A549 (cell line): ENCODE measurements at regions not wholly inside any gene's neighbourhood (a gene's known extent, or its start where the extent isn't known, plus 50 kb on each side); places are given as distances from the start of the nearest gene placed in this dataset.

Experiments used
- CBX2 ChIP-seq: fragments of 200-600 bp; sonication (generic); IDR thresholded peaks from 2 replicates; pipeline ENCODE4 v1.6.1; 2016; ENCODE audit warnings: low read depth, mild to moderate bottlenecking, borderline replicate concordance
- CHD2 ChIP-seq: fragments of 150-350 bp; IDR thresholded peaks from 2 replicates; pipeline ENCODE4 v1.6.1; 2014; ENCODE audit warnings: low read length; ENCODE audit not compliant: partially characterized antibody
- EHF ChIP-seq: fragments of 250-450 bp; sonication (Bioruptor Pico); IDR thresholded peaks from 2 replicates; pipeline ENCODE4 v1.5.0; 2020; ENCODE audit warnings: mild to moderate bottlenecking
- EP300 ChIP-seq, 2 experiments: fragments of >200 bp; sonication (Bioruptor Twin); formaldehyde crosslinking; IDR thresholded peaks; 2 replicates in 1 of 2; 3 replicates in 1 of 2; pipeline ENCODE4 v1.6.1; 2016 to 2017
- FOSL2 ChIP-seq, 2 experiments: fragments of 450-650 bp in 1 of 2; fragments of >200 bp in 1 of 2; sonication (Bioruptor Twin) in 1 of 2; formaldehyde crosslinking; IDR thresholded peaks; 2 replicates each; pipeline versions ENCODE4 v1.5.0 to v1.6.1; 2016 to 2020; ENCODE audit warnings: mild to moderate bottlenecking in 1 of 2, moderate library complexity in 1 of 2
- HDAC2 ChIP-seq: fragments of 200-600 bp; sonication (generic); IDR thresholded peaks from 2 replicates; pipeline ENCODE4 v1.6.1; 2016
- KDM1A ChIP-seq: fragments of 200-600 bp; sonication (generic); IDR thresholded peaks from 2 replicates; pipeline ENCODE4 v1.6.1; 2016; ENCODE audit warnings: low read depth, mild to moderate bottlenecking
- POLR2A ChIP-seq: IDR thresholded peaks from 2 replicates; pipeline ENCODE4 v1.6.1; 2012; ENCODE audit warnings: mild to moderate bottlenecking, low read length
- RNF2 ChIP-seq: fragments of 200-600 bp; sonication (generic); IDR thresholded peaks from 2 replicates; pipeline ENCODE4 v1.6.1; 2016; ENCODE audit warnings: low read depth, mild to moderate bottlenecking, antibody characterized with exemption, moderate library complexity, borderline replicate concordance
- ZSCAN20 ChIP-seq: fragments of 250-450 bp; sonication (Bioruptor Pico); IDR thresholded peaks from 2 replicates; pipeline ENCODE4 v1.8.0; 2022; ENCODE audit warnings: mild to moderate bottlenecking, moderate library complexity
- TF ChIP-seq, protein P1 (sequence below): fragments of >200 bp; sonication (Bioruptor Twin); formaldehyde crosslinking; IDR thresholded peaks from 3 replicates; pipeline ENCODE4 v1.5.1; 2016
- TF ChIP-seq, protein P2 (sequence below): IDR thresholded peaks from 2 replicates; pipeline ENCODE4 v1.6.1; 2012

- TF ChIP-seq CBX2: no peak
- TF ChIP-seq CHD2: no peak
- TF ChIP-seq, protein P1, sequence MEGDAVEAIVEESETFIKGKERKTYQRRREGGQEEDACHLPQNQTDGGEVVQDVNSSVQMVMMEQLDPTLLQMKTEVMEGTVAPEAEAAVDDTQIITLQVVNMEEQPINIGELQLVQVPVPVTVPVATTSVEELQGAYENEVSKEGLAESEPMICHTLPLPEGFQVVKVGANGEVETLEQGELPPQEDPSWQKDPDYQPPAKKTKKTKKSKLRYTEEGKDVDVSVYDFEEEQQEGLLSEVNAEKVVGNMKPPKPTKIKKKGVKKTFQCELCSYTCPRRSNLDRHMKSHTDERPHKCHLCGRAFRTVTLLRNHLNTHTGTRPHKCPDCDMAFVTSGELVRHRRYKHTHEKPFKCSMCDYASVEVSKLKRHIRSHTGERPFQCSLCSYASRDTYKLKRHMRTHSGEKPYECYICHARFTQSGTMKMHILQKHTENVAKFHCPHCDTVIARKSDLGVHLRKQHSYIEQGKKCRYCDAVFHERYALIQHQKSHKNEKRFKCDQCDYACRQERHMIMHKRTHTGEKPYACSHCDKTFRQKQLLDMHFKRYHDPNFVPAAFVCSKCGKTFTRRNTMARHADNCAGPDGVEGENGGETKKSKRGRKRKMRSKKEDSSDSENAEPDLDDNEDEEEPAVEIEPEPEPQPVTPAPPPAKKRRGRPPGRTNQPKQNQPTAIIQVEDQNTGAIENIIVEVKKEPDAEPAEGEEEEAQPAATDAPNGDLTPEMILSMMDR: no peak
- TF ChIP-seq, protein P2, sequence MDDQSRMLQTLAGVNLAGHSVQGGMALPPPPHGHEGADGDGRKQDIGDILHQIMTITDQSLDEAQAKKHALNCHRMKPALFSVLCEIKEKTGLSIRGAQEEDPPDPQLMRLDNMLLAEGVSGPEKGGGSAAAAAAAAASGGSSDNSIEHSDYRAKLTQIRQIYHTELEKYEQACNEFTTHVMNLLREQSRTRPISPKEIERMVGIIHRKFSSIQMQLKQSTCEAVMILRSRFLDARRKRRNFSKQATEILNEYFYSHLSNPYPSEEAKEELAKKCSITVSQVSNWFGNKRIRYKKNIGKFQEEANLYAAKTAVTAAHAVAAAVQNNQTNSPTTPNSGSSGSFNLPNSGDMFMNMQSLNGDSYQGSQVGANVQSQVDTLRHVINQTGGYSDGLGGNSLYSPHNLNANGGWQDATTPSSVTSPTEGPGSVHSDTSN: no peak
- no peak for TF ChIP-seq ZSCAN20 (CRISPR knock-in tag)
- TF ChIP-seq RNF2: no peak
- no peak for TF ChIP-seq KDM1A
- TF ChIP-seq EHF (CRISPR knock-in tag): no peak
- no peak for TF ChIP-seq POLR2A
- no peak for TF ChIP-seq FOSL2 (IDR thresholded peaks at IDR 0.05)
- TF ChIP-seq FOSL2 (CRISPR knock-in tag; IDR thresholded peaks at IDR 0.05): no peak
- TF ChIP-seq EP300 (IDR thresholded peaks at IDR 0.05): no peak
- no peak for TF ChIP-seq HDAC2
Measured at GRCh38 chr4:41442810-41443209, 95.1 kb upstream of the LIMCH1 start.
